ENCODE measurements at regions not wholly inside any gene's neighbourhood (a gene's known extent, or its start where the extent isn't known, plus 50 kb on each side); places are given as distances from the start of the nearest gene placed in this dataset.

GRCh38 chr6:51432481-51432880, 613.8 kb downstream of the TFAP2B start:
- Histone ChIP-seq H3K4me2 (ENCODE audit: insufficient read depth, low read length) (no peak overlapping the region), H3K27me3 (ENCODE audit: insufficient read depth, low read length) (no peaks in the 10 kb centered on the region), H4K20me1 (ENCODE audit: insufficient read depth, low read length) (no peaks in the 10 kb centered on the region), H3K36me3 (ENCODE audit: insufficient read depth, low read length) (no peaks in the 10 kb centered on the region), H3K4me3 (ENCODE audit: insufficient read depth, low read length) (no peak overlapping the region), H3K79me2 (ENCODE audit: insufficient read depth, low read length) (no peaks in the 10 kb centered on the region), H3K4me1 (ENCODE audit: insufficient read depth, low read length) (no peaks in the 10 kb centered on the region), H3K27ac (ENCODE audit: low read depth, low read length) (no peak overlapping the region), H2AFZ (ENCODE audit: low read length) (no peak overlapping the region), H3K9me3 (ENCODE audit: low read depth, low read length) (peaks cover 2% of the 10 kb centered on the region)
- no peak for TF ChIP-seq CTCF (IDR thresholded peaks at IDR 0.05; ENCODE audit: extremely low read depth, low read depth, low read length)
- DNase-seq (ENCODE audit: insufficient read length, low spot score, missing footprints), result no peak

- Histone ChIP-seq H4K20me1 (ENCODE audit: insufficient read depth, low read length) (no peaks in the 10 kb centered on the region), H3K27ac (ENCODE audit: low read depth, low read length) (no peak overlapping the region), H3K4me1 (ENCODE audit: insufficient read depth, low read length) (no peaks in the 10 kb centered on the region), H3K79me2 (ENCODE audit: insufficient read depth, low read length) (no peaks in the 10 kb centered on the region), H3K4me3 (ENCODE audit: insufficient read depth, low read length) (no peak overlapping the region), H3K4me2 (ENCODE audit: insufficient read depth, low read length) (no peak overlapping the region), H3K36me3 (ENCODE audit: insufficient read depth, low read length) (no peaks in the 10 kb centered on the region), H2AFZ (ENCODE audit: low read length) (no peak overlapping the region), H3K27me3 (ENCODE audit: insufficient read depth, low read length) (no peaks in the 10 kb centered on the region), H3K9me3 (ENCODE audit: low read depth, low read length) (no peaks in the 10 kb centered on the region)
- DNase-seq (ENCODE audit: insufficient read length, low spot score, missing footprints), result no peak
- no peak for TF ChIP-seq CTCF (IDR thresholded peaks at IDR 0.05; ENCODE audit: extremely low read depth, low read depth, low read length)
Observed at GRCh38 chr6:51450248-51450957, 631.7 kb downstream of the TFAP2B start.

GRCh38 chr6:51450958-51451357, 632.3 kb downstream of the TFAP2B start:
- Histone ChIP-seq H4K20me1 (ENCODE audit: insufficient read depth, low read length) (no peaks in the 10 kb centered on the region), H3K27ac (ENCODE audit: low read depth, low read length) (no peak overlapping the region), H3K27me3 (ENCODE audit: insufficient read depth, low read length) (no peaks in the 10 kb centered on the region), H3K4me1 (ENCODE audit: insufficient read depth, low read length) (no peaks in the 10 kb centered on the region), H2AFZ (ENCODE audit: low read length) (no peak overlapping the region), H3K4me3 (ENCODE audit: insufficient read depth, low read length) (no peak overlapping the region), H3K79me2 (ENCODE audit: insufficient read depth, low read length) (no peaks in the 10 kb centered on the region), H3K9me3 (ENCODE audit: low read depth, low read length) (no peaks in the 10 kb centered on the region), H3K4me2 (ENCODE audit: insufficient read depth, low read length) (no peak overlapping the region), H3K36me3 (ENCODE audit: insufficient read depth, low read length) (no peaks in the 10 kb centered on the region)
- TF ChIP-seq CTCF (IDR thresholded peaks at IDR 0.05; ENCODE audit: extremely low read depth, low read depth, low read length), result no peak
- DNase-seq (ENCODE audit: insufficient read length, low spot score, missing footprints), result no peak

GRCh38 chr6:51456282-51456681, 631.1 kb downstream of the PKHD1 start:
- Histone ChIP-seq H3K4me3 (ENCODE audit: insufficient read depth, low read length) (no peak overlapping the region), H3K9me3 (ENCODE audit: low read depth, low read length) (no peaks in the 10 kb centered on the region), H3K4me1 (ENCODE audit: insufficient read depth, low read length) (no peaks in the 10 kb centered on the region), H3K79me2 (ENCODE audit: insufficient read depth, low read length) (no peaks in the 10 kb centered on the region), H3K4me2 (ENCODE audit: insufficient read depth, low read length) (no peak overlapping the region), H3K36me3 (ENCODE audit: insufficient read depth, low read length) (no peaks in the 10 kb centered on the region), H2AFZ (ENCODE audit: low read length) (no peak overlapping the region), H4K20me1 (ENCODE audit: insufficient read depth, low read length) (no peaks in the 10 kb centered on the region), H3K27me3 (ENCODE audit: insufficient read depth, low read length) (no peaks in the 10 kb centered on the region), H3K27ac (ENCODE audit: low read depth, low read length) (no peak overlapping the region)
- no peak for DNase-seq (ENCODE audit: insufficient read length, low spot score, missing footprints)
- TF ChIP-seq CTCF (IDR thresholded peaks at IDR 0.05; ENCODE audit: extremely low read depth, low read depth, low read length), result no peak

All from osteoblast (primary cell).